Muscle of arm (tissue), 1 donor: ENCODE measurements at regions not wholly inside any gene's neighbourhood (a gene's known extent, or its start where the extent isn't known, plus 50 kb on each side); places are given as distances from the start of the nearest gene placed in this dataset.
"Not testable (repeated sequence)": the region's sequence is repeated elsewhere in the genome, so short reads cannot be mapped to it uniquely, and the experiment has no call there.

Experiments
- DNase-seq: peaks from one replicate; pipeline ENCODE4 v3.0.0-alpha.2; 2013

GRCh38 chr7:115354925-115355324 is 433.0 kb downstream of the MDFIC start:
- no peak for DNase-seq

- DNase-seq, result no peak
Observed at GRCh38 chr7:115352375-115352774, 430.5 kb downstream of the MDFIC start.

- DNase-seq, result no peak
Observed at GRCh38 chr7:115350764-115351163, 428.9 kb downstream of the MDFIC start.

- no peak for DNase-seq
Observed at GRCh38 chr7:115349635-115350034, 427.7 kb downstream of the MDFIC start.

GRCh38 chr7:115346685-115347084 is 424.8 kb downstream of the MDFIC start:
- DNase-seq, result no peak

- no peak for DNase-seq
Observed at GRCh38 chr7:115340828-115341227, 418.9 kb downstream of the MDFIC start.

- no peak for DNase-seq
Observed at GRCh38 chr7:115338016-115338415, 416.1 kb downstream of the MDFIC start.

GRCh38 chr7:115332691-115333090 is 410.8 kb downstream of the MDFIC start:
- no peak for DNase-seq

- DNase-seq, result no peak
Observed at GRCh38 chr7:115329006-115329405, 407.1 kb downstream of the MDFIC start.

GRCh38 chr7:115328018-115328417 is 406.1 kb downstream of the MDFIC start:
- no peak for DNase-seq

GRCh38 chr7:115327326-115327725 is 405.4 kb downstream of the MDFIC start:
- no peak for DNase-seq

GRCh38 chr7:115319541-115319940 is 397.6 kb downstream of the MDFIC start:
- DNase-seq, result no peak

- DNase-seq, result not testable (repeated sequence)
Observed at GRCh38 chr7:115310316-115310715, 388.4 kb downstream of the MDFIC start.

GRCh38 chr7:115306586-115306985 is 384.7 kb downstream of the MDFIC start:
- DNase-seq, result no peak

- no peak for DNase-seq
Observed at GRCh38 chr7:115300231-115300870, 378.5 kb downstream of the MDFIC start.

GRCh38 chr7:115299397-115300037 is 377.6 kb downstream of the MDFIC start:
- DNase-seq, result no peak

- DNase-seq, result no peak
Observed at GRCh38 chr7:115297656-115298055, 375.8 kb downstream of the MDFIC start.

- DNase-seq, result no peak
Observed at GRCh38 chr7:115293628-115294240, 371.8 kb downstream of the MDFIC start.

- no peak for DNase-seq
Observed at GRCh38 chr7:115292381-115292780, 370.5 kb downstream of the MDFIC start.

GRCh38 chr7:115289971-115290370 is 368.1 kb downstream of the MDFIC start:
- DNase-seq, result no peak

GRCh38 chr7:115276791-115277190 is 354.9 kb downstream of the MDFIC start:
- DNase-seq, result no peak

- DNase-seq, result not testable (repeated sequence)
Observed at GRCh38 chr7:115273855-115274254, 352.0 kb downstream of the MDFIC start.

- no peak for DNase-seq
Observed at GRCh38 chr7:115273139-115273772, 351.4 kb downstream of the MDFIC start.
